ENCODE measurements at regions not wholly inside any gene's neighbourhood (a gene's known extent, or its start where the extent isn't known, plus 50 kb on each side); places are given as distances from the start of the nearest gene placed in this dataset.

GRCh38 chr10:36116040-36116439 is 473.9 kb upstream of the FZD8 start:
- TF ChIP-seq MAX (IDR thresholded peaks at IDR 0.05; ENCODE audit: low read depth, low read length) = no peak
- TF ChIP-seq CTCF (IDR thresholded peaks at IDR 0.05; ENCODE audit: low read depth, low read length) = no peak
